GM18861 (cell line): ENCODE measurements at regions not wholly inside any gene's neighbourhood (a gene's known extent, or its start where the extent isn't known, plus 50 kb on each side); places are given as distances from the start of the nearest gene placed in this dataset.

Experiments used
- ATAC-seq: cut with Tn5 transposase; IDR thresholded peaks from one replicate; pipeline ENCODE4 v1.9.1; 2021; ENCODE audit not compliant: unreplicated experiment

DNA sequence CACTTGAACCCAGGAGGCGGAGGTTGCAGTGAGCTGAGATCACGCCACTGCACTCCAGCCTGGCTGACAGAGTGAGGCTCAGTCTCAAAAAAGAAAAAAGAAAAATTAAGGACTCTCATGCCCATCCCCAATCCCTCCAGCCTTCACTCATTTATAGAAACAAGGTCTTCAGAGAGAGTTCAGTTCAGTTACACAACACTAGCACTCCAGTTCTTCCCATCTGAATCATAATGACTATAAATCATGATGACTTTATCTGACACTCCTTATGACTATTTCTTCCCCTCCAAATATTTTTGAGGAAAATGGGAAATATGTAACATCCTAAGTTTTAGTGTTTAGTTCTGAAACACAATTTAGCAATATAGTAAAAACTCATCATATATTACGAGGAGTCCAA is 107.4 kb upstream of the LSM8 start:
- ATAC-seq, result no peak

DNA sequence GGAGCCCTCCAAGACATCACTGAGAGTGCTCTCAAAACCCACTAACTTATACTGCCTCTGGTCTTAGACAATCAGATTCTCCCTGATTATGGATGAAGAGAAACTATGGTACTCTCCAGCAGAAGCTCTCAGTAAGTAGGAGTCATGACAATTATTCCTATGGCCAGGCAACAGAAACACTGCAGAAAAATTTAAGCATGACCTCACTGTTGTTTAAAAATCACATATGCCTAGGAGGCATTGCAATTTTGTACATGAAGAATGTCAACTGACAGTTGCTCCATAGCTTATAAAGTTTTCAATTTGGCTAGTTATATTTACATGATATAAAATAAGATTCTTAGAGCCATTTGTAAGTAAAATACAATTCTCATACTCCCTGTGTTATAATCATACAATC is 105.9 kb upstream of the LSM8 start:
- no peak for ATAC-seq

DNA sequence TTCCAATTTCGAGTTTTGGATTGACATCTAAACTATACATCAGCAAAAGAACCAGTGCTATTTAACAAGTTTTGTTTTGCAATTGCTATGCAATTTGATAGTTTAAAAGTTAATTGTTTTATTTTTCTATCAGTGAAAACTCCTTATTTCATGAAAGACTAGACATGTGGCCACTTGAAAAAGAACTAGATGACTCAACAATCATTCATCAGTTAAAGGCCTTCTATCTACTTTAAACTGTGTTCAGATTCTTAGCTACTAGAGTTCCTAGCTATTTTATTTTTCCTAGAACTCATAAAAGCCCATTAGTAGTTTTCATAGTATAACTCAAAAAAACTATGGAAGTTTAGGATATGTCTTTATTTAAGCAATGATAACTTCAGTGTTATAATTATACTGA is 104.6 kb upstream of the LSM8 start:
- no peak for ATAC-seq

DNA sequence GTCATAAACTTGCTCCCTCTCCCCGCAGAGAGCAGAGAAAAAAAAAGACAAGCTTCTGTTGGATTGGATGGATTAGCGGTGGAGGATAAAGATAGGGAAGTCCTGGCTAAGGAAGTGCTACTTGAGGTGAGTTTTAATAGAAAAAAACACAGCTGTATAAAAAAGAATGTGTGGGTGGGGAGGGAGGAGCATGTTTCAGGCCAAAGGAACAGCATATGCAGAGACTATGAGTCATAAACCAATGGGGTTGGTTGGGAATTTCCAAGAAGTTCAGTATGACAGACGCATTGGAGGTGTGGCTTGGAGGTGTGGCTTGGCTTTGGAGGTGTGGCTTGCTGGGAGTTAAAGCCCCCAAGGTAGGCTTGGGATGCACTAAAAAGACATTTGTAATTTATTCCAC is 103.0 kb upstream of the LSM8 start:
- peak; percentile 93 for ATAC-seq

DNA sequence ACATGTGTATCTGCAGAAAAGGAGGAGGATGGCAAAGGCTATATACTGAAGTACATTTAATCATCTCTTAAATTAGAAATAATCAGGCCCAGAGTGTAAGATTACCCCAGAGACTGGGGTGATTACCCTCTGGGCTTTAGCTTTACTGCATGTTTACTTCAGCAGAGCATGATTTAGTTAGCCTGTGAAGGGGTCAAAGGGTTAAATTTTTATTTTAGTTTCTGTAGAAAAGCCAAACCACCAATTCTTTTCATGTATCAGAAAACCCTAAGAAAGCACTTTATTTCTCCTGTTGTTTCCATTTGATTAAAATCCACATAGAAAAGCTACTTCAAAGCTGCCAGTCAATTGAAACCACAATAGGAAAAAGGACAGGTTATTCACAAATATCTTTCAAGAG is 101.5 kb upstream of the LSM8 start:
- no peak for ATAC-seq

DNA sequence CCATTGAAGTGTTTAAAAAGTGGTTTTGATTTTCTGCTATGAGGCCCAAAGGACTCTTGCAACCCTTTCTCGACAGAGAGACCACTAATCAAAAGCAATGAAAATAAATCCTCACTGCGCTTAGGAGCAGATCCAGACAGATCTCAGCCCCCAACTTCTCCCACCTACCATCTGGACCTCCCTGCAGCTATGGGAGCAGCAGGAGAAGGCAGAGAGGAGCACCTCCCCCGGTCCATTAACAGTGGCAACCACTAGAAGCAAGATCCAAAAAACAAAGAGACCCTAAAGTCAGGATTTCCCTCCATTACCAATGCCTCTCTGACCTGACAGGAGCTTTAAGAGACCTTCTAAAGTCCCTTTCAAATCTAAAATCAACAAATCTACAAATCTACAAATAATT is 99.0 kb upstream of the LSM8 start:
- no peak for ATAC-seq

DNA sequence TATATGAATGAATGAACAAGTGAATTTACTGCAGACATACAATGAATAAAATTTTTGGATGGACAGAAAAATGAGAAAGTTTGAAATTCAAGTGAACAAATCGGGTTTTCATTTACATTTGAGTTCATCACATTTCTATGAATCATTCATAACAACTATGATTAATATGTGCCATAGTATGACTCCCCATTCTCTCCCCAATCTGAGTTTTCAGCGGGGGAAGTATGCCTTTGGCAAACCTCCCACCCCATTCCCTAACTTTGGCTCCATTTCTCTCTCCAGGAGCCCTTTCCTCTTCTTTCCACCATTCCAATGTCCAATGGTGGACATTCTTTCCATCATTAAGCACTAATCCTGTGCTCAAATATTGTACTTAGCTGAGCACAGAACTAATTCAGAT is 96.8 kb upstream of the LSM8 start:
- no peak for ATAC-seq

DNA sequence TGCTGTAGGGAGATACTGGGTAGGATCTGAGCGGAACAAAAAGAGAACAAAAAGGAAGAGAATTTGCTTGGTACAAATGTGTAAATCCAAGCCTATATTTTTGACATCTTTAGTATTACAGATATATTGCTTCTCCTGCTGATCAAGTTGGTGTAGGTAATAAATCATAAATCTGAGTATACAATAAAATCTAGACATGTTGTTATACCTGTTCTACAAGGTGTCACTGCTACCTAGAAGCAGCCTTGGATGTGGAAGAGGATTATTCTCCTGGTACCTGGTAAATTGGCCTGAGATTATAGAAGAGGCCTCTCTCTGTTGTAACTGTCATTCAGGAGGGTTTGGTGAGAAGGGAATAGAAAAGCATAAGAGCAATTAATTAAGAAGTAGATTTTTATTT is 89.9 kb upstream of the LSM8 start:
- ATAC-seq, result no peak

DNA sequence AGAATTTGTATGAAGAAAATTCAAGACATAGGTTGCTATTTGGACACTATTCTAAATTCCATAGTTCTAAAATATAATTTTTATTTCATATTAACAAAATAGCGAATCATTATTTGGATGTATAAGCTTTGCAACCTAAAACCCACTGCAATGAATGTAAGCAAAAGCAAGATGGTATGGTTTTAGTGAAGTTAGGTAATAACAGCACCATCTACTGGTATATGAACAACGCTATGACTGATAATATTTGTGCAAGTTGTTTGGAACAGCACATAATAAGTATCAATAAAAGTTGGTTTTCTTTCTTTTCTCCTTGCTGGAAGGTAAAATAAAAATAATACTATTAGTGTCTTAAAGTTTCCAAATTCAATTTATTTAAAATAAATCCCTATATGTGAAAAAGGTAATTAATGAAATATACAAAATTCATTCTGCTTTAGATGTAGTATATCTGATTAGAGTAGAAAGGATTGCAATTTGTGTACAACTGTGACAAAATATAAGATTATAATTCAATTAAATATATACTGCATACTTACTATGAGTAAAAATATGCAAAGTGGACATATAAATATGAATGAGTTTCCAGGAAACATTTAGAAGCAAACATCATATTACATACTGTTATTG is 79.0 kb upstream of the LSM8 start:
- ATAC-seq, result peak; percentile 85

DNA sequence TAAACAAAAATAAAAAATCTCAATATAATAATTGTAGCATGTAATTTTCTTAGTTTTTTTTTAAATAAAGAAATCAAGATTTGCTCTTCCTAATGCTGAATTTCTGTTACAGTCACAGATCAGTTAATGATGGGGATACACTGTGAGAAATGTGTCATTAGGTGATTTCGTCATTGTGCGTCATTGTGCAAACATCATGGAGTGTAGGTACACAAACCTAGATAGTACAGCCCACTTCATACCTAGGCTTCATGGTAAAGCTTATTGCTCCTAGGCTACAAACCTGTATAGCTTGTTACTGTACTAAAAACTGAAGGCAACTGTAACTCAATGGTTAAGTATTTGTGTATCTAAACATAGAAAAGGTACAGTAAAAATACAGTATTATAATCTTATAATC is 74.4 kb upstream of the LSM8 start:
- no peak for ATAC-seq

DNA sequence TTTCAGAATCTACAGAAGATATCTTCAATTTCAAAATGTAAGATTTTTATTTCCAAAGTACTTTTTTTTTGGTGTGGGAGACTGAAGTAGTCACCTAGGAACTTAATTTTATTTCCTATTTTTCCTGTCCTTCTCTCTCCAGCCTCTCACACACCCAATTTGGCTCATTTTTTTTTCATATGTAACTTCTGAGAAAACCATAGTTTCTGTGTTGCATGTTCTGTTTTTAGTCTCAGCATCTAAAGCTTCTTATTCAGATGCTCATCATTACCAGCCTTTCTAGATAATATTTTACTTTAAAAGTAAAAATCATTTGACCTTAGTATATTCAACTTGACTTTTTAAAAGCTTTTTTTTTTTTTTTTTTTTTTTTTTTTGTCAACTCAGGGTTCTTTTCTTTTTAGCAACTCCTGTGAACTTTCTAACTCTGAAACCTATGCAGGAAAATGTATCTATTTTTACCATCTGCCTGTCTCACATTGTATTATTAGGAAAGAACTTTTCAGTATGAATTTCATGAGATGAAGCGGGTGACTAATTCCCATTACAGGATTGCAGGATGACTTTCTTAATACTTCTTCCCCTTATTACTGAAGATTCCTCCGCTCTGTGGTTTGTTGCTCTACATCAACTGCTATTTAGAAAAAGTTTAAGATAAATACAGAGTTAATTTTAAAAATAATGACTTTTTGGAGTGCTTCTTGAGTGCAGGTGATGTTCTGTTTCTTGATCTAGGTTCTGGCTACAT is 73.6 kb upstream of the LSM8 start:
- ATAC-seq, result no peak

DNA sequence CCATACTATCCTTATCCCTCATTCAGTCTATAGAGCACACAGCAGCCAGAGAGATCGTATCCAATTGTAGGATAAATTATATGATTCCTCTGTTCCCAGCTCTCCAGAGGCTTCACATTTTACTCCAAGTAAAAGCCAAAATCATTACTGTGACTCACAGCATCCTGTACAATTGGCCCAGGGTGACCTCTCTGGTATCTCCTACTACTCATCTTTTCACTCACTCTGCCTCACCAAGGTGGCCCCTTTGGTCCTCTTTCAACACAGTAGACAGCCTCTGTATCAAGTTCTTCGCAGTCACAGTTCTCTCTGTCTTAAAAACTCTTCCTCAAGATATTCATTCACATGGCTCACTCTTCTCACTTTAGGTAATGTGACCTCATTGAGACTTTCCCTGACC is 72.6 kb upstream of the LSM8 start:
- no peak for ATAC-seq

DNA sequence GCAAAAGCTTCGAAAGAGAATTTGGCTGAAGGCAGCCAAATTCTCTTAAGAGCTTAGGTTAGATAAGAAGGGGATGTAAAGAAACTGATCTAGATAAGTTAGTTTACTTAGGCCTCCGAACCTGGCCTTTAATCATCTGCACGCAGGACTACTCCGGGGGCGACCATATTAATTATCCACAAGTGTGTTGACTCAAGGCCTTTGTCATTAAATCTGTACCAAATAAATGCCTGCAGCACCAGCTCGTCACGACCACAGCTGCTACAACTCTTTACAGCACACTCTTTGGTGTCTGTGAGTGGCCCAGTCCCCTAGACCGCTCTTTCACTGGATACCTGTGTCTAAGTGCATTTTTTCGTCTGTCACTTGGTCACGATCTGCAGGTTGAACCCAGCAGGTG is 69.8 kb upstream of the LSM8 start:
- no peak for ATAC-seq

DNA sequence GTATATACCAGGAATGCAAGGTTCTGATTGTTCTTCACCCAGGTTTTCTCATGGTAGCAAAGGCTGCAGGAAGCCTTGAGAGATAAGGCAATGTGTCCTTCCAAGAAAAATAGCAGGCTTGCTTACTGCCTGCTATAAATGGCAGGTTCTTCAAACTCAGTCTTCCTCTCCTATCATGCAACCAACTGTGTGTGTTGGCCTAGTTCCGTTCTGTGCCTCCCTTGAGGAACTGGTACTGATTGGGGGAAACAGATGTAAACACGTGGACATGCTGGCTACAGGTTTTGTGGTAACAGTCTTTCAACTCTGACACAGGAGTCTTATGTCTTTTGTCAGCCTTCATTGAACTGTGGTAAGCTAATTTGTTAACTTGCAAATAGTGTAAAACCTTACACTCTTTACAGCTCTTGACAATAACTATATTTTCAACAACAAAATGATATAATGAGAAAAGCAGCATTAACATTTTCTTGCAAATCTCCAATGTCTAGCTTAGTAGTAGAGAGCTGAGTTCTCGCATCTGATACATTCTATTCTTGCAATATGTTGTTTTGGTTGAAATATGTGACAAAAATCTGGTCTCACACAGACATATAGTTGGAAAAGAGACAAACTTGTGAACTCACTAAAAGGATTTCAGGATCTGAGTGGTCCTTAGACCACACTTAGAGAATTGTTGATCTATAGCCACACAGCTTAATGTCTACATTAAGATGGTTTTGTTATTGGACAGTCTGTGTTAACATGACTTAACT is 54.7 kb upstream of the LSM8 start:
- ATAC-seq, result peak; percentile 69

DNA sequence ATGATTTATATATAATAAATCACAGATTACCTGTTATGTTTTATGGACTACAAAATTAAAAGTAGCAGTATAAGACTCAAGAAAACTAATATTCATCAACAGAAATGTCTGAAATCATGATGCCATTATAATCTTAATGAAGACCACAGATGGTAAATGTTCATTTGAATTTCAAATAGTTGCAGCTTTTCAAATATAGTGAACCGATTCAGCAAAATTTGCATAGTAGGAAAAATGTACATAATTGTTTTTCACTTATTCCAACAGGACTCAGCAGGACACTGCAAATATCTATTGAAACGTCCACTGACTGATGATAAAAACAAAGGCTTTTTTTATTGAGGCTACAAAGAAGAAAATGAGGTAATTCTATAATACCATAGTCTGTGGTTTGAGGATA is 51.2 kb upstream of the LSM8 start:
- no peak for ATAC-seq
